Adrenal gland (tissue), 5 donors: ENCODE measurements at regions not wholly inside any gene's neighbourhood (a gene's known extent, or its start where the extent isn't known, plus 50 kb on each side); places are given as distances from the start of the nearest gene placed in this dataset.

Experiments
- POLR2A ChIP-seq, 2 donors: fragments of 450-650 bp; IDR thresholded peaks; one replicate each; pipeline ENCODE4 v1.6.1; 2017; ENCODE audit warnings: antibody characterized with exemption in 2 of 2, mild to moderate bottlenecking in 2 of 2, moderate library complexity in 1 of 2
- TF ChIP-seq, protein P1 (sequence below), 6 experiments: fragments of 450-650 bp in 4 of 6; fragments of 200-600 bp in 2 of 6; sonication (generic) in 1 of 6; IDR thresholded peaks; 1 replicate in 5 of 6; 2 replicates in 1 of 6; pipeline versions ENCODE4 v1.5.1 to v1.8.0; 2016 to 2021; ENCODE audit warnings: antibody characterized with exemption in 6 of 6, mild to moderate bottlenecking in 2 of 6, moderate library complexity in 1 of 6
- donor health status: DM: no; HTN: no; CAD: no.

DNA sequence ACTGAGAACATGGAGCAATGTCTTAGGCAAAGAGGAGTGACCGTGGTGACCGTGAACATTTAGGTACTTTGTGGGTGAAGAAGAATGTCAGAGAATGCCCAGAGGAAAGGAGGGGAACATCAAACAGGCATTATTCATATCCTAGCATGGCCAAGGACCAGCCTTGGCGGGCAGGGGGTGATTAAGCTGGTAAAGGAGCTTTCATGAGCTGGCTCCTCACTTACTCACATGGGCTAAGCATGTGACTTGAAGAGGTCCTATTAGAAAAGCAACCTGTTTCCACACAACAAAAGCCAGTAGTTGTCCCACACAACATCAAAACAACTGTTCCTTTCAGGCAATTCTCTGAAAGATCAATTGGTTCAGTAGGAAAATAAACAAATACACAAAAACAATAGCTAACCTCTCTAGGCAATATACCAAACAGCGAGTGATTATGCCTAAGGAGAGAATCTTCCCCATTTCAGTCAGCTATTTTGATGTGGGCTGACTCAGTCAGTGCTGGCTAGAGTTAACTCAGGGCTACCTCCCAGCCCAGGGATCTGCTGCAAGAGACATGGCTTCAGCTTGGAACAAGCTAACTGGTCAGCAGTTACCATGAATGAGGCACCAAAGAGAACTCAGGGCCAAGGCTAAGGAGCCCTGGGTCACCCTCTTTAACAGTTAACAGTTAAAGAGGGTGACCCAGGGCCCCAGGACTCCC, 283.5 kb downstream of the ARHGAP12 start:
- TF ChIP-seq POLR2A (IDR thresholded peaks at IDR 0.05) = no peak
- TF ChIP-seq, protein P1, sequence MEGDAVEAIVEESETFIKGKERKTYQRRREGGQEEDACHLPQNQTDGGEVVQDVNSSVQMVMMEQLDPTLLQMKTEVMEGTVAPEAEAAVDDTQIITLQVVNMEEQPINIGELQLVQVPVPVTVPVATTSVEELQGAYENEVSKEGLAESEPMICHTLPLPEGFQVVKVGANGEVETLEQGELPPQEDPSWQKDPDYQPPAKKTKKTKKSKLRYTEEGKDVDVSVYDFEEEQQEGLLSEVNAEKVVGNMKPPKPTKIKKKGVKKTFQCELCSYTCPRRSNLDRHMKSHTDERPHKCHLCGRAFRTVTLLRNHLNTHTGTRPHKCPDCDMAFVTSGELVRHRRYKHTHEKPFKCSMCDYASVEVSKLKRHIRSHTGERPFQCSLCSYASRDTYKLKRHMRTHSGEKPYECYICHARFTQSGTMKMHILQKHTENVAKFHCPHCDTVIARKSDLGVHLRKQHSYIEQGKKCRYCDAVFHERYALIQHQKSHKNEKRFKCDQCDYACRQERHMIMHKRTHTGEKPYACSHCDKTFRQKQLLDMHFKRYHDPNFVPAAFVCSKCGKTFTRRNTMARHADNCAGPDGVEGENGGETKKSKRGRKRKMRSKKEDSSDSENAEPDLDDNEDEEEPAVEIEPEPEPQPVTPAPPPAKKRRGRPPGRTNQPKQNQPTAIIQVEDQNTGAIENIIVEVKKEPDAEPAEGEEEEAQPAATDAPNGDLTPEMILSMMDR (IDR thresholded peaks at IDR 0.05) = no peak
